ENCODE measurements at regions not wholly inside any gene's neighbourhood (a gene's known extent, or its start where the extent isn't known, plus 50 kb on each side); places are given as distances from the start of the nearest gene placed in this dataset.

GRCh38 chr10:29113616-29113945 is 175.3 kb upstream of the LYZL1 start:
- no peak overlapping the region for H3K4me3 ChIP-seq (ENCODE audit: low read depth, low read length)
- no peak for TF ChIP-seq CTCF (conservative IDR thresholded peaks at IDR 0.05; ENCODE audit: low read depth, low read length)
- DNase-seq (ENCODE audit: low read depth), result no peak

- no peak for TF ChIP-seq CTCF (conservative IDR thresholded peaks at IDR 0.05; ENCODE audit: low read depth, low read length)
Measured at GRCh38 chr10:29114141-29114540, 174.7 kb upstream of the LYZL1 start.

GRCh38 chr10:29117781-29118180 is 171.1 kb upstream of the LYZL1 start:
- no peak for TF ChIP-seq CTCF (conservative IDR thresholded peaks at IDR 0.05; ENCODE audit: low read depth, low read length)
- no peak for DNase-seq (ENCODE audit: low read depth)
- no peak overlapping the region for H3K4me3 ChIP-seq (ENCODE audit: low read depth, low read length)

More at GRCh38 chr10:29114141-29114540, 174.7 kb upstream of the LYZL1 start:
- no peak overlapping the region for H3K4me3 ChIP-seq (ENCODE audit: low read depth, low read length)
- no peak for DNase-seq (ENCODE audit: low read depth)

- peak; percentile 56 for TF ChIP-seq CTCF (conservative IDR thresholded peaks at IDR 0.05; ENCODE audit: low read depth, low read length)
- no peak overlapping the region for H3K4me3 ChIP-seq (ENCODE audit: low read depth, low read length)
- DNase-seq (ENCODE audit: low read depth), result no peak
Measured at GRCh38 chr10:29119374-29119773, 169.5 kb upstream of the LYZL1 start.

- TF ChIP-seq CTCF (conservative IDR thresholded peaks at IDR 0.05; ENCODE audit: low read depth, low read length), result no peak
- DNase-seq (ENCODE audit: low read depth), result peak; percentile 85
- H3K4me3 ChIP-seq (ENCODE audit: low read depth, low read length), result no peak overlapping the region
Measured at GRCh38 chr10:29120216-29120615, 168.7 kb upstream of the LYZL1 start.

- no peak for TF ChIP-seq CTCF (conservative IDR thresholded peaks at IDR 0.05; ENCODE audit: low read depth, low read length)
- H3K4me3 ChIP-seq (ENCODE audit: low read depth, low read length), result no peak overlapping the region
- DNase-seq (ENCODE audit: low read depth), result no peak
Measured at GRCh38 chr10:29124864-29125263, 164.0 kb upstream of the LYZL1 start.

- DNase-seq (ENCODE audit: low read depth), result no peak
- H3K4me3 ChIP-seq (ENCODE audit: low read depth, low read length), result no peak overlapping the region
- TF ChIP-seq CTCF (conservative IDR thresholded peaks at IDR 0.05; ENCODE audit: low read depth, low read length), result no peak
Measured at GRCh38 chr10:29127037-29127700, 161.7 kb upstream of the LYZL1 start.
